HCT116 (cell line): ENCODE measurements at regions not wholly inside any gene's neighbourhood (a gene's known extent, or its start where the extent isn't known, plus 50 kb on each side); places are given as distances from the start of the nearest gene placed in this dataset.

ENCODE experiments used
- ATAC-seq: fragments of 200-7000 bp; cut with Tn5 transposase; 2 replicates; pipeline ENCODE4 v1.9.1; 2020; ENCODE audit warnings: mild to moderate bottlenecking, moderate library complexity
- BruUV-seq: library from RNA; stranded (reverse); fragments of 400-500 nt; replicated peaks from 2 replicates; lab custom pipeline; 2021; lab: Mats Ljungman, UMichigan
- CTCF ChIA-PET: fragments of 300-600 bp; sonication (Branson Sonifier 250); formaldehyde crosslinking; loops from one replicate; lab custom pipeline; 2021; ENCODE audit warnings: antibody characterized with exemption; lab: Charles Lee
- POLR2A ChIA-PET: fragments of 300-600, 350-600 bp; sonication (Branson Sonifier 250); formaldehyde crosslinking; loops from one replicate; lab custom pipeline; 2021; ENCODE audit warnings: antibody characterized with exemption; lab: Charles Lee
- RAD21 ChIA-PET, 2 experiments: fragments of 300-600 bp; sonication (Branson Sonifier 250); formaldehyde crosslinking; loops; one replicate each; lab custom pipeline; 2023; ENCODE audit warnings: low total read pairs in 2 of 2; ENCODE audit not compliant: uncharacterized antibody in 2 of 2, unreplicated experiment in 2 of 2, low non-redundant PET in 1 of 2; lab: Charles Lee
- DNase-seq: peaks from one replicate; pipeline ENCODE4 v3.0.0-alpha.2; 2010; ENCODE audit warnings: low read depth, low spot score
- H2AFZ ChIP-seq: fragments of 200-600 bp; shearing (Covaris generic), sonication (generic); 2 replicates; pipeline ENCODE4 v1.6.1; 2017; ENCODE audit warnings: low read depth, mixed run types, mixed read lengths, antibody characterized with exemption, low read length; ENCODE audit not compliant: poor library complexity, severe bottlenecking
- H3K27ac ChIP-seq: 2 replicates; pipeline ENCODE4 v1.5.1; 2012; ENCODE audit warnings: low read depth, low read length
- H3K27me3 ChIP-seq: fragments of 200-600 bp; sonication (generic); 2 replicates; pipeline ENCODE4 v1.6.1; 2016; ENCODE audit warnings: mixed run types, low read length, mixed read lengths; ENCODE audit not compliant: insufficient read depth
- H3K36me3 ChIP-seq, 2 experiments: fragments of 200-500 bp in 1 of 2; fragments of 200-600 bp in 1 of 2; sonication (Bioruptor generic) in 1 of 2; sonication (generic) in 1 of 2; 2 replicates each; pipeline versions ENCODE4 v1.5.1 to v1.6.1; 2014 to 2016; ENCODE audit warnings: low read length in 2 of 2, inconsistent platforms in 1 of 2, mixed read lengths in 1 of 2, mixed run types in 1 of 2; ENCODE audit not compliant: insufficient read depth in 2 of 2, control insufficient read depth in 1 of 2
- H3K4me1 ChIP-seq, 2 experiments: fragments of 200-600 bp in 1 of 2; sonication (generic) in 1 of 2; 2 replicates each; pipeline versions ENCODE4 v1.5.1 to v1.6.1; 2012 to 2017; ENCODE audit warnings: low read length in 2 of 2, inconsistent platforms in 1 of 2, mild to moderate bottlenecking in 1 of 2, mixed read lengths in 1 of 2, mixed run types in 1 of 2, moderate library complexity in 1 of 2; ENCODE audit not compliant: insufficient read depth in 2 of 2, control insufficient read depth in 1 of 2
- H3K4me2 ChIP-seq: fragments of 200-600 bp; sonication (generic); 2 replicates; pipeline ENCODE4 v1.6.1; 2017; ENCODE audit warnings: mixed run types, low read length, mixed read lengths
- H3K4me3 ChIP-seq, 2 experiments: fragments of 200-600 bp in 1 of 2; sonication (generic) in 1 of 2; replicated peaks in 1 of 2; 2 replicates each; pipeline ENCODE4 v1.5.1; 2011 to 2016; ENCODE audit warnings: low read length in 2 of 2, control low read depth in 1 of 2, low read depth in 1 of 2, mild to moderate bottlenecking in 1 of 2, mixed read lengths in 1 of 2, mixed run types in 1 of 2
- H3K79me2 ChIP-seq: fragments of 200-600 bp; sonication (generic); 2 replicates; pipeline ENCODE4 v1.6.1; 2017; ENCODE audit warnings: mild to moderate bottlenecking, mixed run types, low read length, moderate library complexity, mixed read lengths; ENCODE audit not compliant: insufficient read depth
- H3K9ac ChIP-seq: fragments of 200-600 bp; sonication (generic); 2 replicates; pipeline ENCODE4 v1.6.1; 2016; ENCODE audit warnings: low read length, mixed read lengths
- H3K9me2 ChIP-seq: fragments of 200-600 bp; sonication (generic), shearing (Covaris generic); 2 replicates; pipeline ENCODE4 v1.6.1; 2017; ENCODE audit warnings: mixed run types, mild to moderate bottlenecking, moderate library complexity; ENCODE audit not compliant: insufficient read depth
- H3K9me3 ChIP-seq, 2 experiments: fragments of 200-500 bp in 1 of 2; fragments of 200-600 bp in 1 of 2; sonication (Bioruptor generic) in 1 of 2; sonication (generic) in 1 of 2; 2 replicates each; pipeline ENCODE4 v1.6.1; 2014 to 2017; ENCODE audit warnings: low read length in 2 of 2, mixed read lengths in 2 of 2, inconsistent platforms in 1 of 2, low read depth in 1 of 2, mild to moderate bottlenecking in 1 of 2, mixed run types in 1 of 2, moderate library complexity in 1 of 2; ENCODE audit not compliant: control insufficient read depth in 1 of 2, insufficient read depth in 1 of 2
- H4K20me1 ChIP-seq: fragments of 200-600 bp; sonication (generic), shearing (Covaris generic); 2 replicates; pipeline ENCODE4 v1.6.1; 2017; ENCODE audit warnings: mixed run types, mild to moderate bottlenecking, moderate library complexity; ENCODE audit not compliant: insufficient read depth
- CBX3 ChIP-seq: IDR thresholded peaks from 2 replicates; pipeline ENCODE4 v1.6.1; 2012; ENCODE audit warnings: low read depth
- ELF1 ChIP-seq: IDR thresholded peaks from 2 replicates; pipeline ENCODE4 v1.6.1; 2012; ENCODE audit warnings: low read depth, borderline replicate concordance
- EZH2 ChIP-seq: fragments of 200-600 bp; sonication (generic); IDR thresholded peaks from 2 replicates; pipeline ENCODE4 v1.6.1; 2017; ENCODE audit warnings: antibody characterized with exemption, mixed run types
- JUND ChIP-seq: IDR thresholded peaks from 2 replicates; pipeline ENCODE4 v1.6.1; 2012
- POLR2A ChIP-seq: IDR thresholded peaks from 2 replicates; pipeline ENCODE4 v1.7.0; 2011; ENCODE audit warnings: borderline replicate concordance; ENCODE audit not compliant: insufficient read depth, insufficient read length; ENCODE audit errors: extremely low read depth
- SP1 ChIP-seq: IDR thresholded peaks from 2 replicates; pipeline ENCODE4 v1.6.1; 2012; ENCODE audit warnings: low read depth
- YY1 ChIP-seq: IDR thresholded peaks from 2 replicates; pipeline ENCODE4 v1.6.1; 2011; ENCODE audit warnings: low read length, low read depth, moderate library complexity, mild to moderate bottlenecking; ENCODE audit not compliant: insufficient replicate concordance; ENCODE audit errors: extremely low read depth
- intact Hi-C: fragments of 100-400 bp; cut with micrococcal nuclease; formaldehyde crosslinking; loops from 2 replicates; pipeline ENCODE4 v1.10.0; 2022
- TF ChIP-seq, protein P1 (sequence below): IDR thresholded peaks from 2 replicates; pipeline ENCODE4 v1.6.1; 2012
- TF ChIP-seq, protein P2 (sequence below): IDR thresholded peaks from 2 replicates; pipeline ENCODE4 v1.6.1; 2012; ENCODE audit warnings: low read depth
- TF ChIP-seq, protein P3 (sequence below), 3 experiments: fragments of 200-600 bp in 1 of 3; sonication (generic) in 1 of 3; IDR thresholded peaks in 2 of 3; conservative IDR thresholded peaks in 1 of 3; 2 replicates each; pipeline ENCODE4 v1.5.1; 2012 to 2017; ENCODE audit warnings: low read depth in 2 of 3, low read length in 2 of 3, antibody characterized with exemption in 1 of 3, borderline replicate concordance in 1 of 3, control low read depth in 1 of 3, mild to moderate bottlenecking in 1 of 3, mixed read lengths in 1 of 3, mixed run types in 1 of 3, moderate library complexity in 1 of 3; ENCODE audit not compliant: insufficient read depth in 1 of 3
- TF ChIP-seq, protein P4 (sequence below): IDR thresholded peaks from 2 replicates; pipeline ENCODE4 v1.6.1; 2011; ENCODE audit warnings: mild to moderate bottlenecking, low read length, moderate library complexity; ENCODE audit not compliant: insufficient replicate concordance; ENCODE audit errors: extremely low read depth

DNA sequence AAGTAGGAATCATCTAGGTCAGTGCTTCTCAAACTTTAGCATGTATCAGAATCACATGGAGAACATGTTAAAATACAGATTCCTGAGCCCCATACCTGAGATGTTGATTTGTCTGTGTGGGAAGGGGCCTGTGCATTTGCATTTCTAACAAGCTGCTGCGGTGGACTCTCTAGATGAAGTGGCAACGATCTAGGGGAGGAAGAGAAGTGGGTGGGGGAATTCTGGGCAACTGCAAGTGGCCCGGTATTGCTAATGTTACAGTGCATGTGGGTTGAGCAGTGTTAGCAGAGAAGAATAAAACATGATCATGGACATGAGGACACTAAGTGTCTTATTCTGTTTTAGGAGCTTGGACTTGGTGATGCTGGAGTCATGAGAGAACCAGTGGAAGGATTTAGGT is 329.0 kb downstream of the OLFM4 start:
- BruUV-seq, result no TSS peak
- Histone ChIP-seq H3K9me2 (no peaks in the 10 kb centered on the region), H3K4me3 (no peak overlapping the region), H2AFZ (no peak overlapping the region), H3K27ac (no peak overlapping the region), H3K9me3 (peaks cover 5 to 18% of the 10 kb centered on the region in 2 experiments; a peak in 2 of 4 replicates), H4K20me1 (no peaks in the 10 kb centered on the region), H3K9ac (no peak overlapping the region), H3K36me3 (no peaks in the 10 kb centered on the region), H3K4me2 (no peak overlapping the region), H3K4me1 (no peaks in the 10 kb centered on the region), H3K79me2 (no peaks in the 10 kb centered on the region), H3K27me3 (no peaks in the 10 kb centered on the region)
- no peak for DNase-seq
- intact Hi-C loops, result no loop called here
- no peak for ATAC-seq
- POLR2A ChIA-PET, result no interaction called here
- no peak for TF ChIP-seq SP1
- TF ChIP-seq, protein P1, sequence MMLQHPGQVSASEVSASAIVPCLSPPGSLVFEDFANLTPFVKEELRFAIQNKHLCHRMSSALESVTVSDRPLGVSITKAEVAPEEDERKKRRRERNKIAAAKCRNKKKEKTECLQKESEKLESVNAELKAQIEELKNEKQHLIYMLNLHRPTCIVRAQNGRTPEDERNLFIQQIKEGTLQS, result no peak
- TF ChIP-seq, protein P2, sequence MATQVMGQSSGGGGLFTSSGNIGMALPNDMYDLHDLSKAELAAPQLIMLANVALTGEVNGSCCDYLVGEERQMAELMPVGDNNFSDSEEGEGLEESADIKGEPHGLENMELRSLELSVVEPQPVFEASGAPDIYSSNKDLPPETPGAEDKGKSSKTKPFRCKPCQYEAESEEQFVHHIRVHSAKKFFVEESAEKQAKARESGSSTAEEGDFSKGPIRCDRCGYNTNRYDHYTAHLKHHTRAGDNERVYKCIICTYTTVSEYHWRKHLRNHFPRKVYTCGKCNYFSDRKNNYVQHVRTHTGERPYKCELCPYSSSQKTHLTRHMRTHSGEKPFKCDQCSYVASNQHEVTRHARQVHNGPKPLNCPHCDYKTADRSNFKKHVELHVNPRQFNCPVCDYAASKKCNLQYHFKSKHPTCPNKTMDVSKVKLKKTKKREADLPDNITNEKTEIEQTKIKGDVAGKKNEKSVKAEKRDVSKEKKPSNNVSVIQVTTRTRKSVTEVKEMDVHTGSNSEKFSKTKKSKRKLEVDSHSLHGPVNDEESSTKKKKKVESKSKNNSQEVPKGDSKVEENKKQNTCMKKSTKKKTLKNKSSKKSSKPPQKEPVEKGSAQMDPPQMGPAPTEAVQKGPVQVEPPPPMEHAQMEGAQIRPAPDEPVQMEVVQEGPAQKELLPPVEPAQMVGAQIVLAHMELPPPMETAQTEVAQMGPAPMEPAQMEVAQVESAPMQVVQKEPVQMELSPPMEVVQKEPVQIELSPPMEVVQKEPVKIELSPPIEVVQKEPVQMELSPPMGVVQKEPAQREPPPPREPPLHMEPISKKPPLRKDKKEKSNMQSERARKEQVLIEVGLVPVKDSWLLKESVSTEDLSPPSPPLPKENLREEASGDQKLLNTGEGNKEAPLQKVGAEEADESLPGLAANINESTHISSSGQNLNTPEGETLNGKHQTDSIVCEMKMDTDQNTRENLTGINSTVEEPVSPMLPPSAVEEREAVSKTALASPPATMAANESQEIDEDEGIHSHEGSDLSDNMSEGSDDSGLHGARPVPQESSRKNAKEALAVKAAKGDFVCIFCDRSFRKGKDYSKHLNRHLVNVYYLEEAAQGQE, result no peak
- TF ChIP-seq POLR2A, result no peak
- RAD21 ChIA-PET, result no interaction called here
- CTCF ChIA-PET, result no interaction called here

DNA sequence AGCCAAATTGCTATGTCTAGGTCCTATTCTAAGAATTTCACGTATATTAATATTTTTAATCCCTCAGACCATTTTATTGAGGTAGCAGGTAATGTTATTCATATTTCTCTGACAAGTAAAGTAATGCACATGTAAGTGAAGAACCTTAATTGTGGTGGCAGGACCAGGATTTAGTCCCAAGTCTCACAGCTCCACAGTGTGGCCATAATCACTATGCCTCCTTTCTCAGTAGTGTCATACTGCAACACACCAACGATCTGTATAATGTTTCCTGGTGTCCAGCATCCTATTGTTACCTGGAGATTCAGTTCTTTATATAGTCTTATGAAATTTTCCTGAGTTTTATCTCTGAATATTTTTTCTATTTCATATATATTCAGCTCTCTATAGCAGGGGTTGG is 340.3 kb downstream of the OLFM4 start:
- Histone ChIP-seq H3K79me2 (no peaks in the 10 kb centered on the region), H4K20me1 (no peaks in the 10 kb centered on the region), H3K27ac (no peak overlapping the region), H3K4me2 (no peak overlapping the region), H3K36me3 (no peaks in the 10 kb centered on the region), H3K9me2 (no peaks in the 10 kb centered on the region), H3K27me3 (no peaks in the 10 kb centered on the region), H3K4me3 (no peak overlapping the region), H3K4me1 (no peaks in the 10 kb centered on the region), H2AFZ (no peak overlapping the region), H3K9ac (no peak overlapping the region), H3K9me3 (peaks cover 16 to 43% of the 10 kb centered on the region in 2 experiments; a peak in 3 of 4 replicates)
- RAD21 ChIA-PET, result no interaction called here
- intact Hi-C loops, result no loop called here
- TF ChIP-seq EZH2, result no peak
- TF ChIP-seq, protein P3, sequence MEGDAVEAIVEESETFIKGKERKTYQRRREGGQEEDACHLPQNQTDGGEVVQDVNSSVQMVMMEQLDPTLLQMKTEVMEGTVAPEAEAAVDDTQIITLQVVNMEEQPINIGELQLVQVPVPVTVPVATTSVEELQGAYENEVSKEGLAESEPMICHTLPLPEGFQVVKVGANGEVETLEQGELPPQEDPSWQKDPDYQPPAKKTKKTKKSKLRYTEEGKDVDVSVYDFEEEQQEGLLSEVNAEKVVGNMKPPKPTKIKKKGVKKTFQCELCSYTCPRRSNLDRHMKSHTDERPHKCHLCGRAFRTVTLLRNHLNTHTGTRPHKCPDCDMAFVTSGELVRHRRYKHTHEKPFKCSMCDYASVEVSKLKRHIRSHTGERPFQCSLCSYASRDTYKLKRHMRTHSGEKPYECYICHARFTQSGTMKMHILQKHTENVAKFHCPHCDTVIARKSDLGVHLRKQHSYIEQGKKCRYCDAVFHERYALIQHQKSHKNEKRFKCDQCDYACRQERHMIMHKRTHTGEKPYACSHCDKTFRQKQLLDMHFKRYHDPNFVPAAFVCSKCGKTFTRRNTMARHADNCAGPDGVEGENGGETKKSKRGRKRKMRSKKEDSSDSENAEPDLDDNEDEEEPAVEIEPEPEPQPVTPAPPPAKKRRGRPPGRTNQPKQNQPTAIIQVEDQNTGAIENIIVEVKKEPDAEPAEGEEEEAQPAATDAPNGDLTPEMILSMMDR (IDR thresholded peaks at IDR 0.05 in 2 of 3, conservative IDR thresholded peaks at IDR 0.05 in 1 of 3; ENCODE audit: borderline replicate concordance in 1 of 3, insufficient read depth in 1 of 3, low read depth in 2 of 3, low read length in 2 of 3), result no peak
- no peak for TF ChIP-seq POLR2A
- TF ChIP-seq JUND, result no peak
- no peak for TF ChIP-seq ELF1
- no peak for TF ChIP-seq YY1
- no peak for TF ChIP-seq CBX3
- TF ChIP-seq, protein P4, sequence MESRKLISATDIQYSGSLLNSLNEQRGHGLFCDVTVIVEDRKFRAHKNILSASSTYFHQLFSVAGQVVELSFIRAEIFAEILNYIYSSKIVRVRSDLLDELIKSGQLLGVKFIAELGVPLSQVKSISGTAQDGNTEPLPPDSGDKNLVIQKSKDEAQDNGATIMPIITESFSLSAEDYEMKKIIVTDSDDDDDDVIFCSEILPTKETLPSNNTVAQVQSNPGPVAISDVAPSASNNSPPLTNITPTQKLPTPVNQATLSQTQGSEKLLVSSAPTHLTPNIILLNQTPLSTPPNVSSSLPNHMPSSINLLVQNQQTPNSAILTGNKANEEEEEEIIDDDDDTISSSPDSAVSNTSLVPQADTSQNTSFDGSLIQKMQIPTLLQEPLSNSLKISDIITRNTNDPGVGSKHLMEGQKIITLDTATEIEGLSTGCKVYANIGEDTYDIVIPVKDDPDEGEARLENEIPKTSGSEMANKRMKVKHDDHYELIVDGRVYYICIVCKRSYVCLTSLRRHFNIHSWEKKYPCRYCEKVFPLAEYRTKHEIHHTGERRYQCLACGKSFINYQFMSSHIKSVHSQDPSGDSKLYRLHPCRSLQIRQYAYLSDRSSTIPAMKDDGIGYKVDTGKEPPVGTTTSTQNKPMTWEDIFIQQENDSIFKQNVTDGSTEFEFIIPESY, result no peak
- POLR2A ChIA-PET, result no interaction called here
- BruUV-seq, result no TSS peak
- CTCF ChIA-PET, result no interaction called here
- DNase-seq, result no peak
- no peak for ATAC-seq
